Chondrocyte (in vitro differentiated cells): ENCODE measurements at regions not wholly inside any gene's neighbourhood (a gene's known extent, or its start where the extent isn't known, plus 50 kb on each side); places are given as distances from the start of the nearest gene placed in this dataset.
"Not testable (repeated sequence)": the region's sequence is repeated elsewhere in the genome, so short reads cannot be mapped to it uniquely, and the experiment has no call there.

Experiments used
- DNase-seq: peaks from one replicate; pipeline ENCODE4 v3.0.0; 2021; ENCODE audit warnings: mixed read lengths, low spot score
- H3K27ac Mint-ChIP-seq: one replicate; pipeline ENCODE4 v1.8.0; 2021; ENCODE audit warnings: mild to moderate bottlenecking, moderate library complexity, mixed read lengths; ENCODE audit not compliant: unreplicated experiment
- H3K27me3 Mint-ChIP-seq: 2 replicates; pipeline ENCODE4 v1.8.0; 2021; ENCODE audit warnings: low read depth, mixed read lengths
- H3K36me3 Mint-ChIP-seq: 2 replicates; pipeline ENCODE4 v1.8.0; 2021; ENCODE audit warnings: low read depth, mixed read lengths
- H3K4me1 Mint-ChIP-seq: 2 replicates; pipeline ENCODE4 v1.8.0; 2021; ENCODE audit warnings: low read depth, mild to moderate bottlenecking, mixed read lengths
- H3K4me3 Mint-ChIP-seq: one replicate; pipeline ENCODE4 v1.8.0; 2021; ENCODE audit warnings: mild to moderate bottlenecking, moderate library complexity, mixed read lengths; ENCODE audit not compliant: unreplicated experiment
- H3K9me3 Mint-ChIP-seq: 2 replicates; pipeline ENCODE4 v1.8.0; 2021; ENCODE audit warnings: low read depth, mixed read lengths
- CTCF ChIP-seq: fragments of 200-600 bp; sonication (generic); IDR thresholded peaks from 2 replicates; pipeline ENCODE4 v1.5.0; 2021; ENCODE audit warnings: antibody characterized with exemption, mild to moderate bottlenecking, moderate library complexity

- no peak for TF ChIP-seq CTCF
- Mint-ChIP-seq H3K36me3 (peaks cover 21% of the 10 kb centered on the region), H3K4me3 (no peak overlapping the region), H3K9me3 (peaks cover 22% of the 10 kb centered on the region), H3K4me1 (peaks cover 24% of the 10 kb centered on the region), H3K27me3 (no peaks in the 10 kb centered on the region), H3K27ac (no peak overlapping the region)
- no peak for DNase-seq
Observed at GRCh38 chr5:126027149-126027548, 396.1 kb upstream of the GRAMD2B start.

GRCh38 chr5:126027652-126028051 is 395.6 kb upstream of the GRAMD2B start:
- Mint-ChIP-seq H3K4me3 (no peak overlapping the region), H3K27ac (no peak overlapping the region), H3K27me3 (no peaks in the 10 kb centered on the region), H3K4me1 (peaks cover 26% of the 10 kb centered on the region), H3K9me3 (peaks cover 22% of the 10 kb centered on the region), H3K36me3 (peaks cover 21% of the 10 kb centered on the region)
- DNase-seq = no peak
- no peak for TF ChIP-seq CTCF

- Mint-ChIP-seq H3K9me3 (peaks cover 22% of the 10 kb centered on the region), H3K27ac (no peak overlapping the region), H3K4me3 (no peak overlapping the region), H3K4me1 (peaks cover 26% of the 10 kb centered on the region), H3K27me3 (no peaks in the 10 kb centered on the region), H3K36me3 (peaks cover 21% of the 10 kb centered on the region)
- DNase-seq = no peak
- no peak for TF ChIP-seq CTCF
Observed at GRCh38 chr5:126028336-126028735, 394.9 kb upstream of the GRAMD2B start.

GRCh38 chr5:126029282-126029681 is 393.9 kb upstream of the GRAMD2B start:
- peaks cover 22% of the 10 kb centered on the region for H3K9me3 Mint-ChIP-seq
- H3K27me3 Mint-ChIP-seq, H3K4me3 Mint-ChIP-seq, H3K27ac Mint-ChIP-seq, DNase-seq: not testable (repeated sequence)
- peaks cover 17% of the 10 kb centered on the region for H3K4me1 Mint-ChIP-seq
- peaks cover 21% of the 10 kb centered on the region for H3K36me3 Mint-ChIP-seq

- TF ChIP-seq CTCF = no peak
- no peak for DNase-seq
- no peak overlapping the region for H3K27ac Mint-ChIP-seq
- H3K4me3 Mint-ChIP-seq = no peak overlapping the region
- H3K36me3 Mint-ChIP-seq = peaks cover 21% of the 10 kb centered on the region
- H3K27me3 Mint-ChIP-seq = no peaks in the 10 kb centered on the region
- H3K9me3 Mint-ChIP-seq = peaks cover 22% of the 10 kb centered on the region
- peaks cover 13% of the 10 kb centered on the region for H3K4me1 Mint-ChIP-seq
Observed at GRCh38 chr5:126030698-126031097, 392.5 kb upstream of the GRAMD2B start.

GRCh38 chr5:126031989-126032716 is 391.1 kb upstream of the GRAMD2B start:
- Mint-ChIP-seq H3K36me3 (peaks cover 18% of the 10 kb centered on the region), H3K9me3 (peaks cover 22% of the 10 kb centered on the region), H3K4me1 (peaks cover 13% of the 10 kb centered on the region), H3K27ac (no peak overlapping the region), H3K4me3 (no peak overlapping the region), H3K27me3 (no peaks in the 10 kb centered on the region)
- no peak for TF ChIP-seq CTCF
- no peak for DNase-seq
